Activated T-helper 1 cell treated with anti-CD3 and anti-CD28 coated beads, Interleukin-12 subunit alpha, Interleukin-12 subunit beta, Interleukin-2, Interleukin-4 antibody, amounts not matched to agents 30 ng/mL and 10 ng/mL and 1 ng/mL, durations not matched to agents 14 hours and 24 hours and 36 hours (primary cell): ENCODE measurements at regions not wholly inside any gene's neighbourhood (a gene's known extent, or its start where the extent isn't known, plus 50 kb on each side); places are given as distances from the start of the nearest gene placed in this dataset.
"Not testable (repeated sequence)": the region's sequence is repeated elsewhere in the genome, so short reads cannot be mapped to it uniquely, and the experiment has no call there.

Experiments
- DNase-seq: peaks from one replicate; pipeline ENCODE4 v3.0.0; 2021; ENCODE audit warnings: low spot score
- H3K27ac Mint-ChIP-seq: one replicate; pipeline ENCODE4 v1.8.0; 2021; ENCODE audit warnings: mild to moderate bottlenecking, mixed read lengths
- H3K27me3 Mint-ChIP-seq: one replicate; pipeline ENCODE4 v1.8.0; 2022; ENCODE audit warnings: mild to moderate bottlenecking, moderate library complexity, mixed read lengths; ENCODE audit not compliant: insufficient read depth
- H3K36me3 Mint-ChIP-seq: one replicate; pipeline ENCODE4 v1.8.0; 2021; ENCODE audit warnings: low read depth, mixed read lengths
- H3K4me1 Mint-ChIP-seq: one replicate; pipeline ENCODE4 v1.8.0; 2021; ENCODE audit warnings: low read depth, mixed read lengths
- H3K4me3 Mint-ChIP-seq: one replicate; pipeline ENCODE4 v1.8.0; 2021; ENCODE audit warnings: mild to moderate bottlenecking, moderate library complexity, mixed read lengths
- H3K9me3 Mint-ChIP-seq: one replicate; pipeline ENCODE4 v1.8.0; 2021; ENCODE audit warnings: mixed read lengths
- intact Hi-C: fragments of 100-400 bp; cut with micrococcal nuclease; formaldehyde crosslinking; loops from one replicate; pipeline ENCODE4 v1.15.1; 2024

DNA sequence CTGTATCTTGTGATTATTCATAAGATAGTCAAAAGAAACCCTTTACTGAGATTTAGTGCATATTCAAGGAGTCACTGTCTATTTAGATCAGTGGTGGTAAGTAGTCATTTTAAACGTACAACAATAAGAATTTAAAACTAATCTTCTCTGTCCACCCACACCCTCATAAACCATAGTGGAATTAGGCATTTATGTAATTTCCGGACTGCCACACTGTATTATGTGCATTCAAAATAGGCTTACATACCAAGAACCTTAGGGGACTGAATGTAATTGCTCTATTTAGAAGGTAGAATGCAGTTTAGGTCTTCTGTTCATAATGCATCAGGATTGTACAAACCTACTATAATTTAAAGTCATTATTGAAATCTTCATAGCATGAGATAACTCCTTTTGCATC is 685.4 kb downstream of the TENT5A start:
- H3K36me3 Mint-ChIP-seq: no peaks in the 10 kb centered on the region
- H3K4me1 Mint-ChIP-seq: no peaks in the 10 kb centered on the region
- intact Hi-C loops: no loop called here
- DNase-seq: no peak
- peaks cover 2% of the 10 kb centered on the region for H3K27me3 Mint-ChIP-seq
- no peaks in the 10 kb centered on the region for H3K9me3 Mint-ChIP-seq
- H3K4me3 Mint-ChIP-seq: no peak overlapping the region
- no peak overlapping the region for H3K27ac Mint-ChIP-seq

DNA sequence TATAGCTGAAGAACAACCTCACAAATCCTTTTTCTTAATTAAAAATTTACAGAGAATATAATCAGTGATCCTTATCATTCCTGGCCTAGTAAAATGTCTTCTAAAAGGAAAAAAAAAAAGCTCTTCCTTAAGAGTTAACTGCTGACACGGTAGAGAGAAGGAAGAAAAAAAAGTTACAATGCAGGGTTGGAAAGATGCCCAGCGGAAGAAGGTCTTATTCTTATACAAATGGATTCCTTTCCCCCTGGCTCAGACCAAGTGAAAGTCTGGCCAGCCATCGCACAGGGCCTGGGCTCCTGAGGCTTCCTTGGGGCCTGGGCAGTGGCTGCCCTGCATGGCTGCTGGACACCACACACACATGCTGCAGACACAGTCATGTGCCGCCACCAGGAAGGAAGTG is 688.6 kb downstream of the TENT5A start:
- Mint-ChIP-seq H3K9me3 (no peaks in the 10 kb centered on the region), H3K4me1 (no peaks in the 10 kb centered on the region), H3K27me3 (no peaks in the 10 kb centered on the region), H3K4me3 (no peak overlapping the region), H3K36me3 (no peaks in the 10 kb centered on the region), H3K27ac (no peak overlapping the region)
- DNase-seq: no peak
- intact Hi-C loops: no loop called here

DNA sequence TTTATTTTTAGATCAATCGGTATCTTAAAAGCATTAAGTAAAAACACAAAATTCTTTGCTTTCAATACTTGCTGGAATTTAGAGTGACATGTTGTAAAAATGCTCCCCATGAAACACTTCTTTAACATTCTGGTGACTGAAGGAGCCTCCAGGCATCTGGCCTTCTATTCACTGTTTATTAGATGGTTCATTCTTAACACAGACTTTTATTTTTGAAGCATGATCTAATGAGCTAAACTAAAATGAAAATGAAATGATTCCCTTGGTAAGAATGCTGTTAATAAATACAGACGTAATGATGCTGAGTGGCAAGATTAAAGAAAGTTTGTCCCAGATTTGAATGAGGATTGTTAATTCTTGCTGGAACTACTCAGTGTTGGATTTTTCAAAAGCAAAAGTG is 698.4 kb downstream of the TENT5A start:
- no peak overlapping the region for H3K27ac Mint-ChIP-seq
- intact Hi-C loops: no loop called here
- no peak for DNase-seq
- no peaks in the 10 kb centered on the region for H3K27me3 Mint-ChIP-seq
- no peaks in the 10 kb centered on the region for H3K4me1 Mint-ChIP-seq
- H3K36me3 Mint-ChIP-seq: no peaks in the 10 kb centered on the region
- no peaks in the 10 kb centered on the region for H3K9me3 Mint-ChIP-seq
- no peak overlapping the region for H3K4me3 Mint-ChIP-seq

DNA sequence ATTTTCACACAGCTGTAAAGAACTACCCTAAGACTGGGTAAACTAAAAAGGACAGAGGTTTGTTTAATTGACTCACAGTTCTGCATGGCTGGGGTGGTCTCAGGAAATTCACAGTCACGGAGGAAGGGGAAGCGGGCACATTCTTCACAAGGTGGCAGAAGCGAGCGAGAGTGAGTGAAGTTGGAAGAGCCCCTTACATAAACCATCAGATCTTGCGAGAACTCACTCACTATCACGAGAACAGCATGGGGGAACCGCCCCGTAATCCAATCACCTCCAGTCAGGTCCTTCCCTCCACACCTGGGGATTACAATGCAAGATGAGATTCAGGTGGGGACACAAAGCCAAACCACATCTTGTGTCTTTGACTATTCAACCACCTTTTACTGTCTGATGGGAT is 700.5 kb downstream of the TENT5A start:
- Mint-ChIP-seq H3K4me1 (no peaks in the 10 kb centered on the region), H3K27ac (no peak overlapping the region), H3K9me3 (no peaks in the 10 kb centered on the region), H3K36me3 (no peaks in the 10 kb centered on the region), H3K27me3 (no peaks in the 10 kb centered on the region), H3K4me3 (no peak overlapping the region)
- no peak for DNase-seq
- intact Hi-C loops: no loop called here

DNA sequence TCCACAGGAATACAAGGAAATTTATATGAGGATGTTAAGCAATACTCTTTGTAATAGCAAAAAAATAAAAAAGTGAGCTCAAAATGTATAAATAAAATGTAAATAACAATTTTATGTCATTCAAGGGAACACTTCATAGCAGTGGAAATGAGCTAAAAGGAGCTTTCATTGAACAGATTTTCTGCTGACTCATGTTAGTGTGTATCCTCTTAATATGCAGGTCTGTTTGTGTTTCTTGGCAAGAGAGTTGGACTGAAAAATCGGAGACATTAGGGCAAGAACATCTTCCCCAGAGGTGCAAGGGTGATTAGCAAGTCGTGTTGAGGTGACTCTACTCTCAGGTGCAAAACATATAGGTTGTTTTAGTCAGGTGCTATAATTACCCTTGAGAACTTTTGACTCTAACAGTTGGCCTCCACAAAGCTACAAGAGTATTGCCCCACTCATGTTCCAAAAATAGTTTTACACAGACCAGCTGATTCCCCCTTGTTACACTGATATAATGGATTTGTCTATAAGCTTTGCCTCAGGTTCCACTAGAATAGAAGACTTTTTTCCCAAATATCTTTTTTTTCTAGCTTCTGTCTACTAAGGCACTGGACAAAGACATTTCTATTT is 702.9 kb downstream of the TENT5A start:
- Mint-ChIP-seq H3K27ac (no peak overlapping the region), H3K36me3 (no peaks in the 10 kb centered on the region), H3K4me1 (no peaks in the 10 kb centered on the region), H3K4me3 (no peak overlapping the region), H3K27me3 (no peaks in the 10 kb centered on the region), H3K9me3 (no peaks in the 10 kb centered on the region)
- intact Hi-C loops: no loop called here
- DNase-seq: no peak

DNA sequence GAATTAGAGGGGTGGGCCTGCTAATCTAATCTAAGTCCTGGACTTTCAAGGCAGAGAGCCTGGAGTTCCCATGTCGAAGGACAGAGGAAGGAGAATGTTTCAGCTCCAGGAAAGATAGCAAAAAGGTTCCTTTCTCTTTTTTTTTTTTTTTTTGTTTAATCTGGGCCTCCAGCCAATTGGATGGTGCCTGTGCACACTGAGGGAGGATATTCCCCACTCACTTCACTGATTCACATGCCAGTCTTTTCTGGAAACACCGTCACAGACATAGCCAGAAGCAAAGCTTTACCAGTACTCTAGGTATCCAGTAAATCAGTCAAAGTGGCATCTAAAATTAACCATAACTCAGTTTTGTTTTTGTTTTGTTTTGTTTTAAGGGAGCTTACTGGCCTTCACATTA is 721.1 kb downstream of the TENT5A start:
- intact Hi-C loops: no loop called here
- no peak for DNase-seq
- Mint-ChIP-seq H3K4me1 (no peaks in the 10 kb centered on the region), H3K36me3 (no peaks in the 10 kb centered on the region), H3K9me3 (no peaks in the 10 kb centered on the region), H3K27me3 (no peaks in the 10 kb centered on the region), H3K4me3 (no peak overlapping the region), H3K27ac (no peak overlapping the region)

DNA sequence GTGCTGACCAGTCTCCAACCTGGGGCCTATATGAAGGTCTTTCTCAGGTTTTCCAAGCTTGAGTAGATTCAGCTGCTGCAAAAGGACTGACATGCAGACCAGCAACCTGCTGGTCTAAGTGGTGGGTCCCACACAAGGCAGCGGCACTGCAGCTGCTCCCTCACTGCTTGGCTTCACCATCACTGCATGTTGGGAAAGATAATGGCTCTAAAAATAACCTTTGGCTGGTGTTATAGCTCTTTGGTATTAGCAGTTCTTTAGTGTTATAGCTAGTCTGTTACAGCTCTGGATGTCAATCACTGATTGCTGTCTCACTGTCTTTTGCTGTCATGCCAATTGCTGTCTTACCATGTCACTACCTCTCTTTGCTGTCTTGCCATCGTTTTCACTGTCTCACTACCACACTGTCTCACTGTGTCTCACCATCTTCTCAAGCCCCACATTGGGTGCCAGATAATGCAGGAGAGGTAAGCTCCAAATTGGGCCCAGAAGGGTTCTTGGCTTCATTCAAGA is 726.4 kb downstream of the TENT5A start:
- peaks cover 14% of the 10 kb centered on the region for H3K9me3 Mint-ChIP-seq
- no peak overlapping the region for H3K4me3 Mint-ChIP-seq
- no peaks in the 10 kb centered on the region for H3K36me3 Mint-ChIP-seq
- no peaks in the 10 kb centered on the region for H3K27me3 Mint-ChIP-seq
- DNase-seq: no peak
- H3K4me1 Mint-ChIP-seq: no peaks in the 10 kb centered on the region
- intact Hi-C loops: no loop called here
- no peak overlapping the region for H3K27ac Mint-ChIP-seq

DNA sequence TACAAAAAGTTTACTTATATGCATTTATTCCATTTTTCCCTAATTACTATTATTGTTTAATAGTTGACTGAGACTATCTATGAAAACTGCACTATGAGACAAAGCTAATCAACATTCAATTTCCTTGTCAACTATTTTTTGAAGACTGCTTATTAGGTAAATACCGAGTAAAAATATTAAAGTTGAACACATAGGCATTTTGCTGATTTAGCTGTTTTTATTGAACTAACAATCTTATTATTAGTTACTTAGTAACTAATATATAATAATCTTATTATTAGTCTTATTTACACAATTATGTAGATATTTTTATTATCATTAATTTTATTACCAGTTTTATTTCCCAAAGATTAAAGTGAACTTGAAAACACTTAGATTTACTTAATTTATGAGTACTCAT is 728.8 kb downstream of the TENT5A start:
- H3K36me3 Mint-ChIP-seq: no peaks in the 10 kb centered on the region
- DNase-seq: no peak
- H3K27me3 Mint-ChIP-seq: no peaks in the 10 kb centered on the region
- H3K4me1 Mint-ChIP-seq: no peaks in the 10 kb centered on the region
- H3K27ac Mint-ChIP-seq: no peak overlapping the region
- peaks cover 26% of the 10 kb centered on the region for H3K9me3 Mint-ChIP-seq
- intact Hi-C loops: no loop called here
- no peak overlapping the region for H3K4me3 Mint-ChIP-seq

DNA sequence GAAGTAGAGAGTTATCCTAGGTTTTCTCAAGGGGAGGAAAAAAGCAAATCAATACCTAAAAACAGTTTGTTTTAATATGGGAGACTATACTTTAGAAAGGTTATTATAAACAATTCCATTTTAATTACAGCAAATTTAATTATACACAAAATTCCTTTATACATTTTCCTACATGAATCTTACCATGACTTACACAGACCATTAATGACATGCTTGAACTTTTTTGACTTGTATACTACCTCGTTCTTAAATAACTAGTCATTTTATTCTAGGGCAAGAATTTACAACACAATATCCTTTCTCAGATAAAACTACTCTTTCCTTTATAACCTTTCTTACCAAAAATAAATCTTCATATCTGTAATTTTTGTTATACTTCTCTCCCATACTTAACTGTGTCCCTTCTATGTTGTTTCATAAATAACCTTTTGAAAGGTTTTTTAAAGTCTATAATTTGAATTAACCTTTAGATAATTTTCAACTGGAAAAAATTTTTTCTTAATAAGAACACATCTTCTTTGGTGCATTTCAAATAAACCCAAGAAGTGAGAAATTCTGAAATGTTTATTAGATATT is 729.4 kb downstream of the TENT5A start:
- Mint-ChIP-seq H3K27ac (no peak overlapping the region), H3K27me3 (no peaks in the 10 kb centered on the region), H3K36me3 (no peaks in the 10 kb centered on the region), H3K4me1 (no peaks in the 10 kb centered on the region), H3K4me3 (no peak overlapping the region), H3K9me3 (peaks cover 26% of the 10 kb centered on the region)
- DNase-seq: no peak
- intact Hi-C loops: no loop called here

DNA sequence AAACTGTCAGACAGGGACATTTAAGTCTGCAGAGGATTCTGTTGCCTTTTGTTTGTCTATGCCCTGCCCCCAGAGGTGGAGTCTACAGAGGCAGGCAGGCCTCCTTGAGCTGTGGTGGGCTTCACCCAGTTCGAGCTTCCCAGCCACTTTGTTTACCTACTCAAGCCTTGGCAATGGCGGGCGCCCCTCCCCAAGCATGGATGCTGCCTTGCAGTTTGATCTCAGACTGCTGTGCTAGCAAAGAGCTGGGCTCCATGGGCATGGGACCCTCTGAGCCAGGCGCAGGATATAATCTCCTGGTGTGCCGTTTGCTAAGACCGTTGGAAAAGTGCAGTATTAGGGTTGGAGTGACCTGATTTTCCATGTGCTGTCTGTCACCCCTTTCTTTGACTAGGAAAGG is 734.9 kb downstream of the TENT5A start:
- H3K36me3 Mint-ChIP-seq, intact Hi-C loops, H3K27ac Mint-ChIP-seq, H3K4me3 Mint-ChIP-seq, DNase-seq, H3K4me1 Mint-ChIP-seq, H3K27me3 Mint-ChIP-seq: not testable (repeated sequence)
- peaks cover 23% of the 10 kb centered on the region for H3K9me3 Mint-ChIP-seq

DNA sequence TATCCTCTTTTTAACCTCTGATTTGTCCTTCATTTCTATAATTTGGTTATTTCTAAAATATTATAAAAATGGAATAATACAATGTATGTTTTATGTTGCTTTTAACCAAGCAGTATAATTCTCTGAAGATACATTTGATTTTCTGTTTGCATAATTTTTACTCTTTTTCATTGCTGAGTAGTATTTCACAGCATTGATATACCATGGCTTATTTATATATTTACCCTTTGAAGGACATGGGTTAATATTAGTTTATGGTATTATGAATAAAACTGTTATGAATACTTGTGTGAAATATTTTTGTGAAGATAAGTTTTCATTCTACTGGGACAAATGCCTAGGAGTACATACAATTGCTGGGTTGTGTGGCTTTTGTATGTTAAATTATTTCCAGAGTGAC is 748.6 kb downstream of the TENT5A start:
- intact Hi-C loops: no loop called here
- Mint-ChIP-seq H3K27me3 (no peaks in the 10 kb centered on the region), H3K36me3 (no peaks in the 10 kb centered on the region), H3K27ac (no peak overlapping the region), H3K4me1 (no peaks in the 10 kb centered on the region), H3K9me3 (peaks cover under 1% of the 10 kb centered on the region), H3K4me3 (no peak overlapping the region)
- no peak for DNase-seq

DNA sequence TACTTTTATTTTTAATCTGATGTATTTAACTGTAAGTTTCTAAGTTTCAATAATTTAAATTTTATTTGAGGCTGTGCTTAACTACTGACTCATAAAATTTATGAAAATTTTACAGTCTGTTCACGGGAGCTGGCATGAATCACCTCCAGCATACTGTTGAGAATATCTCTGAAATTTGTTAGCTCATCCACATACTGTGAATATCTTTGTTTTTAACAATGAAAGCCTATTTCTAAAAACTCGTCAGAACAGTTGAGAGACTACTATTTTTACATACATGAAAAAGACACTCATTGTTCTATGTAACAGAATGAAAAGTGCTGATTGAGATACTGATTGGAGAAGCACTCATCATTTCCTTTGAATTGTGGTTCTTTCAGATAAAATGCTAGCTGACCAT is 749.3 kb downstream of the TENT5A start:
- Mint-ChIP-seq H3K4me3 (no peak overlapping the region), H3K27me3 (no peaks in the 10 kb centered on the region), H3K4me1 (no peaks in the 10 kb centered on the region), H3K9me3 (no peaks in the 10 kb centered on the region), H3K36me3 (no peaks in the 10 kb centered on the region), H3K27ac (no peak overlapping the region)
- intact Hi-C loops: no loop called here
- DNase-seq: no peak

DNA sequence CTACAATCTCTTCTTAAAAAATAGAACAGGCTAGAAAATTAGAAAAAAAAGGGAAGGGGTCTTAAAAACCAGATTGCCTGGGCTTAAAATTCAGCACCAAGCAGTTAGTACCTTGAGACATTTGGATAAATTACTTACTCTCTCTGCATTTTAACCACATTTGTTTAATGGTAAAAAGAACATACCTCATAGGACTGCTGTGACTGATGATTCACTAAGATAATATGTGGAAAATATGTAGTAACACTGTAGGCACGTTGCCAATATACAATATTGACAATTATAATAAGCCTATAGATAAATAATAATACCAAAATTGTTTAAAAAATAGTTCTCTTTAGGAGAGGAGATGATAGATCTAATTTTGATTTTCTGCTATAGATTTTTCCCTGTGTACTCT is 750.4 kb downstream of the TENT5A start:
- Mint-ChIP-seq H3K4me1 (no peaks in the 10 kb centered on the region), H3K27ac (no peak overlapping the region)

DNA sequence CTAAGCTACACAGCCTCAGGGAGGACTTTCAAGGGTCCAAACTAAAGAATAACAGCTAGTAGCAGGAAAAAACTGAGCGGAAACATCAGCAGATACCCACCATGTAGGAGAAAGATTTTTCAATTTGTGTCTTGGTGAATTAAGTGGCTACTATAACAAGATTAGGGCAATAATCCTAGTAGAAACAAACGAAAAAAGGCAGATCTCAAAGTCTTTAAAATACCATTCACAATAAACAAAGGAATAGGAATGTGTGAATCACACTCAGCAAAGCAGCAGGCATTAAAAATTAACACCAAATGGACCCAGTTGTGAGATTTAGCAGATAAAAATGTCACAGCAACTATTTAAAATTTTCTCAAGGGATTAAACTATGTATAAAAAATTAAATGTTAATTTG is 761.2 kb downstream of the TENT5A start:
- H3K9me3 Mint-ChIP-seq: peaks cover 8% of the 10 kb centered on the region
- H3K27ac Mint-ChIP-seq: no peak overlapping the region
- H3K27me3 Mint-ChIP-seq: no peaks in the 10 kb centered on the region
- intact Hi-C loops: no loop called here
- H3K4me3 Mint-ChIP-seq: no peak overlapping the region
- no peak for DNase-seq
- no peaks in the 10 kb centered on the region for H3K4me1 Mint-ChIP-seq
- H3K36me3 Mint-ChIP-seq: no peaks in the 10 kb centered on the region

More for the DNA sequence above, 750.4 kb downstream of the TENT5A start:
- H3K27me3 Mint-ChIP-seq: no peaks in the 10 kb centered on the region
- intact Hi-C loops: no loop called here
- DNase-seq: no peak
- no peak overlapping the region for H3K4me3 Mint-ChIP-seq
- H3K36me3 Mint-ChIP-seq: no peaks in the 10 kb centered on the region
- H3K9me3 Mint-ChIP-seq: no peaks in the 10 kb centered on the region
